AG09309 (cell line): ENCODE measurements at regions not wholly inside any gene's neighbourhood (a gene's known extent, or its start where the extent isn't known, plus 50 kb on each side); places are given as distances from the start of the nearest gene placed in this dataset.

Source experiments
- DNase-seq: peaks from one replicate; pipeline ENCODE4 v3.0.0-alpha.2; 2010; ENCODE audit warnings: low read depth
- H3K4me3 ChIP-seq: 2 replicates; pipeline ENCODE4 v1.5.1; 2011; ENCODE audit warnings: mild to moderate bottlenecking, low read depth, low read length, moderate library complexity; ENCODE audit not compliant: control insufficient read depth
- TF ChIP-seq, protein P1 (sequence below): IDR thresholded peaks from 2 replicates; pipeline ENCODE4 v1.5.1; 2011; ENCODE audit warnings: mild to moderate bottlenecking, low read depth, low read length, inconsistent platforms; ENCODE audit not compliant: insufficient read depth, control insufficient read depth; ENCODE audit errors: missing control alignments

DNA sequence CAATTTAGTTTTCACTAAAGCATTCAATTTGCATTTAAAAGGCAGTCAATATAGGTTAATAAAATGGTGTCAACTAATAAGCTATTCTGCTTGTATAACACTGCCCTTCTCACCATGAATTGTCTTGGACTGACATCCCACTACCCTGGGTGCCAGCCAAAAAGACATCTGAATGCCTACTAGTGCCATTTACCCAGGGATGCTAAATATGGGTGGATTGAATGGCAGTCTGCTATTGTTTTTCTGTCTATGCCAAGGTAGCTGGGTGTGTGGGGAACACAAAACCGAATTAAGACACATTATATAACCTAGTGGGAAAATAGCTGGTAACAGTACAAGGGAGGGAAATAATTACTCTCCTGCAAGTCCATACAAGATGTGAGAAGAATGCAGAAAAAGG, 240.0 kb upstream of the CFAP20DC start:
- TF ChIP-seq, protein P1, sequence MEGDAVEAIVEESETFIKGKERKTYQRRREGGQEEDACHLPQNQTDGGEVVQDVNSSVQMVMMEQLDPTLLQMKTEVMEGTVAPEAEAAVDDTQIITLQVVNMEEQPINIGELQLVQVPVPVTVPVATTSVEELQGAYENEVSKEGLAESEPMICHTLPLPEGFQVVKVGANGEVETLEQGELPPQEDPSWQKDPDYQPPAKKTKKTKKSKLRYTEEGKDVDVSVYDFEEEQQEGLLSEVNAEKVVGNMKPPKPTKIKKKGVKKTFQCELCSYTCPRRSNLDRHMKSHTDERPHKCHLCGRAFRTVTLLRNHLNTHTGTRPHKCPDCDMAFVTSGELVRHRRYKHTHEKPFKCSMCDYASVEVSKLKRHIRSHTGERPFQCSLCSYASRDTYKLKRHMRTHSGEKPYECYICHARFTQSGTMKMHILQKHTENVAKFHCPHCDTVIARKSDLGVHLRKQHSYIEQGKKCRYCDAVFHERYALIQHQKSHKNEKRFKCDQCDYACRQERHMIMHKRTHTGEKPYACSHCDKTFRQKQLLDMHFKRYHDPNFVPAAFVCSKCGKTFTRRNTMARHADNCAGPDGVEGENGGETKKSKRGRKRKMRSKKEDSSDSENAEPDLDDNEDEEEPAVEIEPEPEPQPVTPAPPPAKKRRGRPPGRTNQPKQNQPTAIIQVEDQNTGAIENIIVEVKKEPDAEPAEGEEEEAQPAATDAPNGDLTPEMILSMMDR: no peak
- DNase-seq: no peak
- no peak overlapping the region for H3K4me3 ChIP-seq

DNA sequence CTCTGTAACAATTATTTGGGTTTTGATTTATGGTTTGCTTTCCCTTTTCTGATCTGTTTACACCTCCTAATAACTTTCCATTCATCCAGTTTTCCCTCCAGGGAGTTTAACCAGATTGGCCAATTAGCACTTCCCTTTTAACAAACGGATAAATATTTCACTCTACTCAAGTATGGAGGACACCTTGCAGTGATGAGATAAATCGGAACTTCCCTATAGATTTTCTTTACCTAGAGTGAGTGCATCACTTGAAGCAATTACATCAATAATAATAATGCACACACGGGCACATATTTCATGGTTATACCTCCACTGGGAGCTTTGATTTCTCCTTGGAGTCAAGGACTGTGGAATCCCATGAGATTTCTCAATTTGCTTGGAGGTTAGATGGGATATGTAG, 239.1 kb upstream of the CFAP20DC start:
- TF ChIP-seq, protein P1: no peak
- H3K4me3 ChIP-seq: no peak overlapping the region
- DNase-seq: no peak

DNA sequence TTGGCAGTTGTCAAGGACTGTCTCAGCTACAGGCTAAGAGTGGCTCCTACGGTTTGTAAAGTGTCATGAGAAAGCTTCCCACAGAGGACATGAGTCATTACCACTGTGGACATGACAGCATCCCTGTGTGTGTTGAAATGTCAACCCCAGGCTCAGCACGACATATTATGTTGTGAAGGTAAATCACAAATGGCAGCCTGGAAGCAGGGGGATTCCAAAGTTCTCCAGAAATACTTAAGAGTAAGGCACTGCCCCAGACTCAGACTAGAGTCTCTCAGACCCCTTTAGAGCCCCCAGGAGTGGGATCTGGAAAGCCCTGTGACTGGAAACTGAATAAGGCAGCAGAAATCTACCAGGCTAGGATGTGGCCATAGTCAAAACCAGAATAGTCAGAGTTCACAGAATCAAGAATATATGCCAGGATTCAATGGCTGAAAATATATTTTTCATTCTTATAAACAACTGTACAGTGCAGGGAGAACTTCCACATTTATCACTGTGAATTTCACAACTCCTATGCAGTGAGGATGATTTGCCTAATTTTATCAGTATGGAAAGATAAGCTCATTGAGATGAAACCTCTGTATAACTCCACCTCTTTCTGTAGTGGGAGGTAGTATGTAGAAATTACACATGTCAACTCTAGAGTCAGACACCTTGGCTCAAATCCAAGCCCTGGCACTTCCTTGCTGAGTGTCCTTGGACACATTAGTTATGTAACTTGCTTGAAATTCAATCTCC, 237.1 kb upstream of the CFAP20DC start:
- TF ChIP-seq, protein P1: no peak
- no peak for DNase-seq
- no peak overlapping the region for H3K4me3 ChIP-seq

DNA sequence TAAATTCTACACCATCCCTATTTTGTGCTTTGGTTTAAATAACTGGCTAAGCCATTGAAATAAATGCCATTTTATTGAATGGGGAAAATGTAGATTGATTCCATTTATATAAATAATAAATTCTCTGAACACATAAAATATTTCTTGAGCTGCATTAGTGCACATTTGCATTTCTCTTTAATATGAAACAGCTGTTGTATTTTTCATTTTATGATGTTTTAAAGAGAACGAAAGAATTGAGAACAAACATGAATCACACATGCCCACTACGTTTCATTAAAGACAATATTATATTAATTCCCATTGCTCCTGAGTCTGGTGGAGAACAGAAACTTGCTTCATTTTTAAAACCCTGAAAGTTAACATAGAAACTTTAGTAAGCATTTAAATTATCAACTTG, 235.7 kb upstream of the CFAP20DC start:
- TF ChIP-seq, protein P1: no peak
- no peak overlapping the region for H3K4me3 ChIP-seq
- DNase-seq: no peak

- TF ChIP-seq, protein P1: no peak
- H3K4me3 ChIP-seq: no peak overlapping the region
- DNase-seq: no peak
These were observed 235.1 kb upstream of the CFAP20DC start for GRCh38 chr3:59284926-59285325.

DNA sequence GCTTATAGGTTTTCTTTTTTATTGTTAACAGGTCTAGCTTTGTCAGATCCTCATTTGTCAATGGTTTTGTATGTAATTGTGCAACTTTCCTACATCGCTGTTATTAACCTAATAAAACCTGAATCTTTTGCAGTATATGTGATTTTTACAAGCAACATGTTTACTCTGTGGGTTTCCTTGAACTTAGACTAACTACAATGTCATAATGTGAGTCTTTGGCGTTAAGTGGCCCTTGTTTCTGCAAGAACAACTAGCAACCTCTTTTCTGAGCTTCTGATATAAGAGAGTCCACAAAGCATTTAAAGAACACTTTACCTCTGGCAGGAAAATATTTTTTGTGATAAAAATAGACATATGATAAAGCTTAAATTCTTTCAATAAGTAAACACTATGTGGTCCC, 230.3 kb upstream of the CFAP20DC start:
- TF ChIP-seq, protein P1: no peak
- no peak for DNase-seq
- no peak overlapping the region for H3K4me3 ChIP-seq
